ENCODE measurements at regions not wholly inside any gene's neighbourhood (a gene's known extent, or its start where the extent isn't known, plus 50 kb on each side); places are given as distances from the start of the nearest gene placed in this dataset.

DNA sequence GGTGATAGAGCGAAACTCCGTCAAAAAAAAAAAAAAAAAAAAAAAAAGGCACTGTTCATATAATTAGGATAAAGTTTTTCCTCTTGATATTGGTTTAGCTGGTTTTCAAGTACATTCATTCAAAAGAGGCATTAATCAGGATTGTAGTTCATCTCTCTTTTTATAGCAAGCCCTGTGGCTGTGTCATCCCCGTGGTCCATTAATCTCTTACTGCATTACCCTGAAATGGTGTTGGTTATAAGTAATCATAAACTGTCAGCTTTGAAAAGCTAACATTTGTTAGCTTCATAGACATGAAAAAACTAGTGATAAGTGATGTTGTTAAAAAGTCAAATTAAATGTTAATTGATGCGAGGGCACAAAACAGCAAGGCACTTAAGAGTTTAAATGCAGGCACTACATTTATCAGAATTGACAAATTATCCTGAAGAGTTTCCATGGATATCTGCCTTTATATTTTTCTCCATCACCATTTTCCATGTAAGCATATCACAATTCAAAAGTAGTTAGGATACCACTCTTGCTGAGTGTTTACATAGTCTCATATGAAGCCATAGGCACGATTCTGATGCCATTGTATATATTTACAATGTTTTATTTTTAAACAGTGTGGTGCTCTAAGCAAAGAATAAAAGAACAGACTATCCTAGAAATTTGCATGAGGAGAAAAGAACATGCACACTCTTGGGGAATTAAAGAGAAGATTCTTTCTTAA lies 193.1 kb downstream of the OTOL1 start:
- TF ChIP-seq, protein P1, sequence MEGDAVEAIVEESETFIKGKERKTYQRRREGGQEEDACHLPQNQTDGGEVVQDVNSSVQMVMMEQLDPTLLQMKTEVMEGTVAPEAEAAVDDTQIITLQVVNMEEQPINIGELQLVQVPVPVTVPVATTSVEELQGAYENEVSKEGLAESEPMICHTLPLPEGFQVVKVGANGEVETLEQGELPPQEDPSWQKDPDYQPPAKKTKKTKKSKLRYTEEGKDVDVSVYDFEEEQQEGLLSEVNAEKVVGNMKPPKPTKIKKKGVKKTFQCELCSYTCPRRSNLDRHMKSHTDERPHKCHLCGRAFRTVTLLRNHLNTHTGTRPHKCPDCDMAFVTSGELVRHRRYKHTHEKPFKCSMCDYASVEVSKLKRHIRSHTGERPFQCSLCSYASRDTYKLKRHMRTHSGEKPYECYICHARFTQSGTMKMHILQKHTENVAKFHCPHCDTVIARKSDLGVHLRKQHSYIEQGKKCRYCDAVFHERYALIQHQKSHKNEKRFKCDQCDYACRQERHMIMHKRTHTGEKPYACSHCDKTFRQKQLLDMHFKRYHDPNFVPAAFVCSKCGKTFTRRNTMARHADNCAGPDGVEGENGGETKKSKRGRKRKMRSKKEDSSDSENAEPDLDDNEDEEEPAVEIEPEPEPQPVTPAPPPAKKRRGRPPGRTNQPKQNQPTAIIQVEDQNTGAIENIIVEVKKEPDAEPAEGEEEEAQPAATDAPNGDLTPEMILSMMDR (IDR thresholded peaks at IDR 0.05; ENCODE audit: low read depth, low read length), result no peak
- CTCF ChIA-PET, result no interaction called here
- Histone ChIP-seq H3K9me3 (ENCODE audit: control insufficient read depth, insufficient read depth, low read length) (no peaks in the 10 kb centered on the region), H3K27ac (ENCODE audit: low read depth, low read length) (no peak overlapping the region), H3K27me3 (ENCODE audit: control insufficient read depth, insufficient read depth, low read length) (no peaks in the 10 kb centered on the region), H3K4me3 (ENCODE audit: low read depth, low read length) (no peak overlapping the region)
- DNase-seq (ENCODE audit: low read depth, low spot score), result no peak
- POLR2A ChIA-PET, result no interaction called here

DNA sequence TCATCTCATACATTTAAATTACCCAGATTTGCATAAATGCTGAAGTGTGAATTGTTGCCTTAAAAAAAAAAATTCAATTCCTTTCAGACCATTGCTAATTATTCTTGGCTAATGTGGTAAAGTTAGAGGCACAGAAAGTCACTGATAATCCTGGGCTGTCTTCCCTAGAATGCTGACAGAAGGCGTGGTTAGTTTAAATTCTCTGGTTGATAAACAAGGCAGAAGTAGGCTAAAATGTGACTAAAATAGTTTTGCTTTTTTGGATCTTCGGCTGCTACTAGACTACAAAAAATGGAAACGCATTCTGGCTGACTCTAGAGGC lies 193.7 kb downstream of the OTOL1 start:
- no peak overlapping the region for H3K4me3 ChIP-seq (ENCODE audit: low read depth, low read length)
- TF ChIP-seq, protein P1 (IDR thresholded peaks at IDR 0.05; ENCODE audit: low read depth, low read length), result no peak
- H3K27me3 ChIP-seq (ENCODE audit: control insufficient read depth, insufficient read depth, low read length), result no peaks in the 10 kb centered on the region
- ChIA-PET CTCF (no interaction called here), POLR2A (no interaction called here)
- no peaks in the 10 kb centered on the region for H3K9me3 ChIP-seq (ENCODE audit: control insufficient read depth, insufficient read depth, low read length)
- DNase-seq (ENCODE audit: low read depth, low spot score), result no peak
- no peak overlapping the region for H3K27ac ChIP-seq (ENCODE audit: low read depth, low read length)

GRCh38 chr3:161691677-161692076 lies 195.1 kb downstream of the OTOL1 start:
- CTCF ChIA-PET, result no interaction called here
- POLR2A ChIA-PET, result no interaction called here
- DNase-seq (ENCODE audit: low read depth, low spot score), result no peak

DNA sequence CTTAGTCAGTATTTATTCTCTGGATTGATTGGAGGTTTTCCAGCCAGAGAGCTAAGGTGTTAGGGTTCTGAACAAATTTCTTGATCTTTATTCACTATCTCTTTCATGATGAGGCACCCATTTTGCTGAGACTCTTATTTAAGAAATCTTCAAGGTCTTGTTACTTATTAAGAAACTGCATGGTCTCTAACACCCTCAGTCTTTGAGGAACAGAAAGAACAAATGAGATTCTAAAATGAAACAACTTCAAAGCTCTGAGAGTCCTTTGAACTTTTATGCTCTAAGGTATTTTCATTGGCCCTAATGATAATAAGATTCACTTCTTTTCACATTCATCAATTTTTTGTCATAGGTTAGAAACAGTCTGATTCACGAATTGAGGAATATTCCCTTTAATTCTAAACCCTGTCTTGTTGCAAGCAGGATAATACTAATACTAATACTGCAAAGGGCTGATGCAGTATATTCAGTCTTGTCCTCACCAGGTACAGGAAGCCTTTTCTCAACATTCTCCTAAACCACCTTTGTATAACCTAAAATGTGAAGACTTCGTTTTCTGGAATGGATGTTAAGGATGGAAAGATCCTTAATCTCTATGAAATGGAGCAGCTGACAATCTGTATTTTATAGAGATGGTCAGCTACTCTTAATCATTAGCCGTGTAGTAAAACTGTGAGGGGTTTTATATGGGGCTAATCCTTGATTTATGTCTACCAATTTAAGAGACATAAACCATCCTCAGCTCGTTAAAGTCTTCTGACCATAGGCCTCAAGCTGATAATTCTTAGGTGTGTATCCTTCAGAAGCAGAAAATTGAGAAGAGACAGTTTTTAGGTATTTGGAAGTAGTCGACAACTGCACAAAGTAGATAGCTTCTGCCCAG lies 198.3 kb downstream of the OTOL1 start:
- no peak overlapping the region for H3K4me3 ChIP-seq (ENCODE audit: low read depth, low read length)
- POLR2A ChIA-PET, result no interaction called here
- H3K27ac ChIP-seq (ENCODE audit: low read depth, low read length), result no peak overlapping the region
- TF ChIP-seq, protein P1 (IDR thresholded peaks at IDR 0.05; ENCODE audit: low read depth, low read length), result no peak
- DNase-seq (ENCODE audit: low read depth, low spot score), result no peak
- no peaks in the 10 kb centered on the region for H3K9me3 ChIP-seq (ENCODE audit: control insufficient read depth, insufficient read depth, low read length)
- no peaks in the 10 kb centered on the region for H3K27me3 ChIP-seq (ENCODE audit: control insufficient read depth, insufficient read depth, low read length)
- CTCF ChIA-PET, result no interaction called here

More at GRCh38 chr3:161691677-161692076, 195.1 kb downstream of the OTOL1 start:
- H3K9me3 ChIP-seq (ENCODE audit: control insufficient read depth, insufficient read depth, low read length), result no peaks in the 10 kb centered on the region
- H3K27ac ChIP-seq (ENCODE audit: low read depth, low read length), result no peak overlapping the region
- TF ChIP-seq, protein P1 (IDR thresholded peaks at IDR 0.05; ENCODE audit: low read depth, low read length), result no peak
- H3K4me3 ChIP-seq (ENCODE audit: low read depth, low read length), result no peak overlapping the region
- H3K27me3 ChIP-seq (ENCODE audit: control insufficient read depth, insufficient read depth, low read length), result no peaks in the 10 kb centered on the region

DNA sequence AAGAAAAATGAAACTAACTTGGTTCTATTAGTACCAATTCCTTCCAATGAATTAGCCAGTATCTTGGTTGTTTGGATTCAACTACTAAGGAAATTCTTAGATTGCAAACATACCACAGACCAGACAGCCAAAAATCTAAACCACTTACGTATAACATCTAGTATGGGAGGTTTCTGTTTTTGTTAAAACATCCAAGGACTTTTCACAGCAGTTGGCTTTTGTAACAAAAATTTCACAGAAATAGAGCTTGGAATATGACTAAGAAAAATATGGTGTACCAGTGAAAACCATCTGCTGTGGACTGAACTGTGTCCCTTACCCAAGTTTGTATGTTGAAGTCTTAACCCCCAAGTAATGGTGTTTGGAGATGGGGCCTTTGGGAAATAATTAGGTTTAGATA lies 199.2 kb downstream of the OTOL1 start:
- POLR2A ChIA-PET, result no interaction called here
- no peak for DNase-seq (ENCODE audit: low read depth, low spot score)

More for the DNA sequence above, 199.2 kb downstream of the OTOL1 start:
- H3K27ac ChIP-seq (ENCODE audit: low read depth, low read length), result no peak overlapping the region
- H3K4me3 ChIP-seq (ENCODE audit: low read depth, low read length), result no peak overlapping the region
- TF ChIP-seq, protein P1 (IDR thresholded peaks at IDR 0.05; ENCODE audit: low read depth, low read length), result no peak
- H3K27me3 ChIP-seq (ENCODE audit: control insufficient read depth, insufficient read depth, low read length), result no peaks in the 10 kb centered on the region
- H3K9me3 ChIP-seq (ENCODE audit: control insufficient read depth, insufficient read depth, low read length), result peaks cover under 1% of the 10 kb centered on the region; the same call in 1 of the 2 replicates
- CTCF ChIA-PET, result no interaction called here
